ENCODE measurements at regions not wholly inside any gene's neighbourhood (a gene's known extent, or its start where the extent isn't known, plus 50 kb on each side); places are given as distances from the start of the nearest gene placed in this dataset.

DNA sequence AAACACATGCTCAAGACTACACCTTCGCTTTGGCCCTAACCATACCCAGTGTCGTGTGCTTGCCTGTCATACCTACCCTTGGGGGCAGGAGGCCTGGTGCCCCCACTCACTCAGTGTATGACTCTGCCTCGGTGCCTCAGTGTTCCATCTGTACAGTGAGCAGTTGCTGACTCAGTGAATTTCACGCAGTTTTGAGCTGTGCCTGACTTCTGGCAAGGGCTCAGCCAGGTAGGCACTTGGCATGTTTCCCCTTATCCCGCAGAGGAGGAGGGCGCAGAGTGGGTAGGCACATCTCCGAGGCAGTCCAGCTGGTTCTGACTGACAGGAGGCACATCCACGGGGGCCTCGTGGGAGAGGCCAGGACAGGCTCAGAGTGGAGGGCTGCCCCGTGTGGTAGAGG, 148.9 kb upstream of the CIBAR2 start:
- DNase-seq: no peak

DNA sequence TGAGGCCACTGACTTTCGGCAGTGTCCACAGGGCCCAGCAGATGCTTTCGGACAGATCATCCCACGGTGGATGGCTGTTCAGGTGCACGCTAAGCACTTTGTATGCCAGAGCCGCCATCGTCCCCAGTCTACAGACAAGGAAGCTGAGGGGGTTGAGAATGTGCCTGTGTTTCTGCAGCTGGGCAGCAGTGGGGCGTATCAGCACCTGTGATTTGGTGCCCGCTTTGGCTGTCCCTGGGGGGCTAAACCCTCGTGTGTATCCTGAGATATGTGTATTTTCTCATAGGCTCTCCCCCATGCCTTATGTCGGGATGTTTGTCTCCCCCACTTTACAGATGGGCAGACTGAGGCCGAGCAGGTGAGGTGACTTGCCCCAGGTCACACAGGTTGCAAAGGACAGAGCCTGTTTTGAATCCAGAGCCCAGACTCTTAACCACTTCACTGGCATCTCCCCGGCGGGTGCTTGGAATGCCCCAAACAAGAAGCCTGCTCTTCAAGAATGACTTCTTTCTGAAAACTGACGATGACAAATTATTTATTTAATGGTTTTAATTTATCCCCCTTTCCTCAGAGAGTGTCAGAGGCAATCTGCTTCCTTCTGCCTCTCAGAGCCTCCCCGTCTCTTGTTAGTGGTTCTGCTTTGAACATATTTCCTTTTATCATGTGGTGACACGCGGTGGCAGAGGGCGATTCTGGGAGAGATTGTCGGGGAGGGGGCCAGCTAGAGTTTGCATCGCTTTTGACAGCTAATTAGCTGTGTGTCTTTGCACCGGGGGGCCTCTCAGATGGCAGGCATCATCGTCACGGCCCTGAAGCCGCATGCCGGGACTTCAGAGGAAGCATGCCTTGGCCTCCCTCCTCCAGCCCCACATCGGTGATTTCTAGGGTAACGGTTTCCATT, 149.6 kb upstream of the CIBAR2 start:
- DNase-seq: peak; percentile 54

GRCh38 chr16:85262558-85263238, 150.4 kb upstream of the CIBAR2 start:
- no peak for DNase-seq

GRCh38 chr16:85263239-85263585, 150.9 kb upstream of the CIBAR2 start:
- DNase-seq: no peak

GRCh38 chr16:85264752-85265151, 152.5 kb upstream of the CIBAR2 start:
- DNase-seq: no peak

DNA sequence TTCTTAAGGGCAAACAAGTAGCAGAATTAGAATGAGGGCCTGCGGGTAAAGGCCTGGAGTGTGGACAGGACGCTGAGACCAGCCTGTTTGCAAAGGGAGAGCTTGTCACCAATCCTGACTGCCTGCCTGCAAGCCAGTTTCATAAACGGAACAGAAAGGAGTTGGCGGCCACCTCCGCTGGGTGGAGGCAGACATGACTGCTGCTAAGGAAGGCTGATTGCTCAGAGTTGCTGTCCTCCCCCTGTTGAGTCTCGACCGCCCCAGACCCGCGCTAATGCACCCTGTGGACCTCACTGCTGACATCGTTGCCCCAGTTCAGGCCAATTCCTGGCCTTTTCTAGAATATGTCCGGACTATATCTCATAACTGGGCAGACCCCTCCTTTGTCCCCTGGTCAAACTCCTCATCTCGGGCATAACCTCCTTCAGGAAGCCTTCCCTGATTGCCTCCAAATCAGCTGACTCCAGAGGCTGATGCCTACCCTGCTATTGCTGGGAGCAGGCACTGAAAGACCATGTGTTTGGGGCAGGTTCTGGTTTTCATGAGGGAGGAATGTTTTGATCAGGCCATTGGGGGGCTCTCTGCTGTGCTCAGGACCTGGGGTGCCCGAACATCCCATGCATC, 153.0 kb upstream of the CIBAR2 start:
- DNase-seq: no peak

GRCh38 chr16:85265810-85266209, 153.5 kb upstream of the CIBAR2 start:
- no peak for DNase-seq

GRCh38 chr16:85266857-85267256, 154.6 kb upstream of the CIBAR2 start:
- no peak for DNase-seq

GRCh38 chr16:85267414-85267945, 155.2 kb upstream of the CIBAR2 start:
- DNase-seq: no peak

- no peak for DNase-seq
Observed at GRCh38 chr16:85269165-85269564, 156.9 kb upstream of the CIBAR2 start.

DNA sequence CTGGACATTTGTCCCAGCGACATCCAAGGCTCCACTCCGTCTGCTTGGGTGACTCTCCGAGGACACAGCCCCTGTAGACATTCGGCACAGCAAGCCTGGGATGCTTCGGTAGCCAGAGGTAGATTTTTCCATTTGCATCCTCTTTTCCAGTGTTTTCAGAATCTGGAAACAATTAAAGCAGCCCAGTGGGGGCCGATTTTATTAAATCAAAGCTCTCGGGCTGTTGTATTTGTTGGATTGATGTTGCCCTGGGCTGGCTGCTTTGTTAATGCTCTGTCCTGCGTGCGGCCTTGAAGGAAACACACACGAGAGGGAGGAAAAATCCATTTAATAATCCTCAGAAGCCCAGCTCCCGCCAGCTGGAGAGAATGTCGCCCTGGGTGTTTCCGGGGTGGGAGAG, 158.1 kb upstream of the CIBAR2 start:
- no peak for DNase-seq

DNA sequence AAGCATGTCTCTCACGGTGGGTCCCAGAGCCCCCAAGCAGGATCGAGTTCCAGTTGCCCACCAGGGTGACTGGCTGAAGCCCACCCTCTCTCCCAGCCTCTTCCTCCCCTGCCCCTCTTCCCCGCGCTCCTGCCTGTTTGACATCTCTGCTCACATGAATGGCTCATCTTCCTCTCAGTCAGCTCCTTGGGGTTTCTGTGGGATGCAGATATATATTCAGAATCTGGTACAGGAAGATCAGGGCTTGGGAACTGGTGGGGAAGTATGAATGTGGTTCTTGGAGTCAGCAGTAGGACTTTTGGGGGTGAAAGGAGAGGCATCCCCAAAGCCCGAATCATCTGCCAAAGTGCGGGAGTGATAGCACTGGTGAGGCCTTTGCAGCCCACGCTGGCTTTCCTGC, 158.9 kb upstream of the CIBAR2 start:
- no peak for DNase-seq

GRCh38 chr16:85273293-85273692, 161.0 kb upstream of the CIBAR2 start:
- DNase-seq: no peak

GRCh38 chr16:85274501-85274900, 162.2 kb upstream of the CIBAR2 start:
- no peak for DNase-seq

DNA sequence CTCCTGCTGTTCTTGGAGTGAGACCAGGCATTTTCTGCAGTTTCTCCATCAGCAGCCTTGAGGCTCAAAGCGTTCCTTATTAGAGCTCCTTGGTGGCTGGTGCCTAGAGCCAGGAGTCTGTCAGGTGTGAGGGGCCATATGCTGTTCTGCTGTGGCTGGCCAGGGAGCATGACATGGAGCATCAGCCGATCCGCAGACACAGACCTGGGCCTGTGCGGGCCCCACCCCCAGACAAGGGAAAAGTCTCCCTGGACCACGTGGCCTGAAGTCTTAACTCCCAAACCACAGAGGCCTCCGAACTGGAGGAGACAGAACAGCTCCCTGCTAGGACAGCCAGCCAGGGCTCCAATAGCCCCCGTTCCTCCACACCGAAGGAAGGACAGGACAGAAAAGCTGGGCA, 162.7 kb upstream of the CIBAR2 start:
- no peak for DNase-seq

- peak; percentile 68 for DNase-seq
Observed at GRCh38 chr16:85275533-85276249, 163.4 kb upstream of the CIBAR2 start.

DNA sequence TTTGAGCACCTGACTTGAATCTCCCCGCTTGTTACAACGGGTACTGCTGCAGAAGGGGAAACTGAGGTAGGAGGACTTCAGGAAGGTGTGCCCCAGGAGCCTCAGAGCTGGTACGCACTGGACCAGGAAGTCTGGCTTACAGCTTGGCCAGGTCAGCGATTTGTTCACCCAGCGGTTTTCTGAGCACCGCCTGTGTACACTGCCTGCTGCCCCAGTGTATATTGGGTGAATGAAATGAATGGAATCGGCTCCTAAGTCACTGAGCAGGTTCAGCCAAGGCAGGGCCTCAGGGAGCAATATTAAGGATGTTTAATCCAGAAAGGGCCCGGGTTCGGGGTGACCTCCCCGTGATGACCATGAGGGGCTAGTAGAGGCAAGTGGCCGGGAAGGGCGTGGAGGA, 164.0 kb upstream of the CIBAR2 start:
- DNase-seq: no peak

- no peak for DNase-seq
Observed at GRCh38 chr16:85276721-85277120, 164.4 kb upstream of the CIBAR2 start.

GRCh38 chr16:85278839-85279238, 166.6 kb upstream of the CIBAR2 start:
- no peak for DNase-seq

GRCh38 chr16:85279402-85279801, 167.1 kb upstream of the CIBAR2 start:
- no peak for DNase-seq

DNA sequence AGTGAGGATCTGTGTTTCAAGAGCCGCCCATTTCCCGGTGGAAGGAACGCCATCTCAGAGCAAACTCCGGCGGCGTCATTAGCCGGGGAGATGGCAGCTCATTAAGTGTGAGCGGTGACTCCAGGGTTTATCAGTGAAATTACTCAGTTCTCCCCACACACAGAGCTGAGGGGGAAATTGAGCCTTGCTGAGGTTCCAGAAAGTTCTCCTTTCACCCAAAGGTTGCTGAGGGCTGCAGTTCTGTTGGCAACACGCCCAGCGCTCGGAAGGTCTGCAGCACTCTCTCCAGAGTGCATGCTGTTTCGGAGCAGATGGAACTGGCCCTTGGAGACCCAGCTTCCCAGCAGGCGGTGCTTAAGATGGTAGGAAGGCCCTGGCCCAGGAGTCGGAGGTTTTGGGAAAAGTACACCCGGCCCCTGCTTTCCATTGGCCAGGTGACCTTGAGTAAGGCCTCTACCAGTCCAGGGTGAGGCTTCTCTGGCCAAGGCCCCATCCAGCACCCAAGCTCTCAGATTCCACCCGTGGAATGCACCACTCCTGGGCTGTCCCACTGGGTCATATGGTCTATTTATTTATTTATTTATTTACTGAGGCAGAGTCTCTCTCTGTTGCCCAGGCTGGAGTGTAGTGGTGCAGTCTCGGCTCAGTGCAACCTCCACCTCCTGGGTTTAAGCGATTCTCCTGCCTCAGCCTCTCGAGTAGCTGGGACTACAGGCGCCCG, 167.7 kb upstream of the CIBAR2 start:
- no peak for DNase-seq

DNA sequence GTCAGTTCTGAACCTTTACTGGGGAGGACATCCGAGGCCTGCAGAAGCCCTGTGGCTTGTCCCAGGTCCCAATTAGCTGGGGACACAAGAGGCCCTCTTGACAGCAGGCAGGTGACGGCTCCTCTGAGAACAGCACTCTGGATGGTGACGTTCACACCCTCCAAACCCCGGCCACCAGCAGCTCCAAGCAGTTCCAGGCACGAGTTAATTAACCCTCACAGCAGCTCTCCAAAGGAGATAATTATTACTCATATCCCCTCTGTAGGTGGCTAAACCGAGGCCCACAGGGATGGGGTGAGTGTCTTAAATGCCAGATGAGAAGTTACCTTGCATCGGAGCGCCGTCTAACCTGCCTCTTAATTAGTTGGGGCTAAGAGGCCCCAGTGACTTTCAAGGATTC, 168.9 kb upstream of the CIBAR2 start:
- DNase-seq: no peak
